HG03039 (cell line): ENCODE measurements at regions not wholly inside any gene's neighbourhood (a gene's known extent, or its start where the extent isn't known, plus 50 kb on each side); places are given as distances from the start of the nearest gene placed in this dataset.

Source experiments
- ATAC-seq: cut with Tn5 transposase; IDR thresholded peaks from one replicate; pipeline ENCODE4 v1.9.1; 2021; ENCODE audit warnings: mild to moderate bottlenecking, moderate library complexity; ENCODE audit not compliant: unreplicated experiment

DNA sequence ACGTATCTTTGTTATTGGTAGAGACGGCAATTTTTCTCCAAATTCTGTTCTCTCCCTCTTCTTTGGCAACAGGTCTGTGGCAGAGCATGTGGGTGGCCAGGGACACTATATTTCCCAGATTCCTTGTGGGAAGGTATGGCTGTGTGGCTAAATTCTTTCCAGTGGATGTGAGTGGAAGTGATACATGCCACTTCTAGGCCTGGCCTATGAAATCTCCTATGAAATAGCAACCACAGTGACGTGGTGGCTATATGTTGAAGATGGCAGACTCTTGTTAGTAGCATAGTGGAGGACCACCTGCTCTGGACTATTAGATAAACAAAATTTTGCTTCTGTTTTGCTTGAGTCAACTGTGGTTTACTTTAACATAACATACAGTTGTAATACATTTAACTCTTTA is 243.3 kb downstream of the IL20RB start:
- no peak for ATAC-seq

DNA sequence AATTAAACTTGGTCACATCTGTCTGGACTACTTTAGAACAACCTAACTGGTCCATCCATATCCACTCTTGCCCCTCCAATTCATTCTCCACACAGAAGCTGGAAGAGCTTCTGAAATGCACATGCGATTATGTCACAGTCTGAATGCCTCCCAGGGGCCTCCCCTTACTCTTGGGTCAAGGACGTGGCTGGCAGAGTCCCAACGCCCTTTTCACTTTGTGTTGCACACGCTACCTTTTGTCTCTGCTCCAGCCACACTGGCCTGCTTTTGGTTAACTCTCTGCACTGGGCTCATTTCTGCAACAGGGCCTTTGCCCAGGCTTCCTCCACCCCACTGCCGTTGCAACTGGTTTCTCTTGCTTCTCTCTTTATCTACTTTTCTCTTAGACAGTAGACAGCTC is 245.2 kb downstream of the IL20RB start:
- ATAC-seq = no peak

DNA sequence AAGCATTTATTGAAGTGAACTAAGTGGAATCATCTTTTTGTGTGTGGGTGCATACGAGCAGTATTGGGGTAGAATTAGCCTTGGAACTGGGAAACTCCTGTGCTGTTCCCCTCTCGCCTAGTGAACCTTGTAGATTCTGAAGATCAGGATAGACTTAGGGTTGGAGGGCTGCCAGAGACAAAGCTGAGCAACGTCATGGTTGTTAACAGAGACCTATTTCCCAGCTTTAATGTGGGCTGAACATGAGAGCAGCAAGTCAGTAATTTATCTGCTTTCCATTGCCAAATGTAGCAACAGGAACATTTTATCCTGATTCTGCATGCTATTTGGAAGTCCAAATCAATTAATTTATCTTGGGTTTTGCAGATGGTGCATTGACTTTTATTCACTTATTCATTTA is 246.6 kb downstream of the IL20RB start:
- ATAC-seq = no peak

DNA sequence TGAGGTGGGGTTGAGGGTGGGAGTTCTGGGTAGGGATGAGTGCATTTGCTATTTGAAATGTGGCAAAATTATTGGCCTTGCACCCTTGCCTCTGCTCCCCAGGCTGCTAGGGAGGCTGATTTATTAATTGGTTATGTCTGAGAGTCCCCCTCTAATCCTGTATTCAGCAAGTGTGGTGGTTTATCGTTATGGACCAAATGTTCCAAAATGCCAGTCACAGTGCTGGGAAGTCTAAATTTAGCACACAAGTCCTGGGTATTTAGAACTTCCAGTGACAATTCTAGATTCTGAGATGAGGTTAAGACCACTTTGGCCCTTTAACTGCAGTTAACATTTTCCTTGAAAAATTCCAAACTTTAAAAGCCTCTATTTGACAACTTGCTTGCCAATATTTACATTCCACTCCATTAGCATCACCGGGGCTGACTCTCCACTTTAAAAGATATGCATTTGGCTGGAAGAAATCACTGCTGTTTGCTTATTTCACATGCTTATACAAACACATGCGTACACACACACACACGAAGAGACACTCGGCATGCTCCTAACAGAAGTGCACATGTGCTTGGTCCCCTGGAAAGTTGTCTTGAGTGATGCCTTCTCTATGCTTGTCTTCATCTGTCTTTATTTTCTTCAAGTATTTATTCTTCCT is 247.7 kb downstream of the IL20RB start:
- no peak for ATAC-seq

DNA sequence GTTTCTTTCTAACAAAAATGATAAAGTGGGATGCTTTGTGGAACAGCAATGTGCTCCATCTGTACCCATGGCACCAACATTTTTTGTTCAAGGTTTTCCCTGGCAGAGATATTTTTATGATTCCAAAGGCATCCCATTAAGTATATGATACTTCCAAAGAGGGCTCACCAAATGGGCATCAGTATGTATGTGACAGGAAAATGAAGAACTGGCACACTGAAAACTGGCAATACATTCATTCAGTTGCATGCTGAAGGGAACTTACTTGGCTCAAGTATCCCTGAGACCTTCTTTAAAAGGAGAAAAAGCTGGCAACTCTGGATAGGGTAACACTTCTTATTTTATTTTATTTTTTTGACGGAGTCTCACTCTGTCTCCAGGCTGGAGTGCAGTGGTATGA is 249.8 kb downstream of the IL20RB start:
- ATAC-seq = no peak

DNA sequence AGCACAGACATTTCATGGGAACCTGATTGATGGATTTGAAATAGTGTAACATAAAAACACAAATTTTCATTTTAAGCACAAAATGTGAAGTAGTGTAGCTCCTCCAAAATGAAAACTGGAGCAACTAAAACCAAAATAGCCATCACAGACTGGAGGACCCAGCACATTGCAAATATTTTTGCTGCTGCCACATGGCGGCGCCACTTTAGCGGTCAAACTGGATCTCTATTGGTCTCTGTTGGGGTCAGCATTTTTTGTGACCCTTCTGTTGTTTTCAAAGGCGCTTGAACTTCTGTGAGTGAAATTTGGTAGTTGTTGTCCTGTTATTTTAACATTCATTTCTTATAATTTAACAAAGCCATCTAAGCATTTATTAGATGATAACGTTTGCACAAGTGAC is 259.9 kb downstream of the IL20RB start:
- no peak for ATAC-seq

DNA sequence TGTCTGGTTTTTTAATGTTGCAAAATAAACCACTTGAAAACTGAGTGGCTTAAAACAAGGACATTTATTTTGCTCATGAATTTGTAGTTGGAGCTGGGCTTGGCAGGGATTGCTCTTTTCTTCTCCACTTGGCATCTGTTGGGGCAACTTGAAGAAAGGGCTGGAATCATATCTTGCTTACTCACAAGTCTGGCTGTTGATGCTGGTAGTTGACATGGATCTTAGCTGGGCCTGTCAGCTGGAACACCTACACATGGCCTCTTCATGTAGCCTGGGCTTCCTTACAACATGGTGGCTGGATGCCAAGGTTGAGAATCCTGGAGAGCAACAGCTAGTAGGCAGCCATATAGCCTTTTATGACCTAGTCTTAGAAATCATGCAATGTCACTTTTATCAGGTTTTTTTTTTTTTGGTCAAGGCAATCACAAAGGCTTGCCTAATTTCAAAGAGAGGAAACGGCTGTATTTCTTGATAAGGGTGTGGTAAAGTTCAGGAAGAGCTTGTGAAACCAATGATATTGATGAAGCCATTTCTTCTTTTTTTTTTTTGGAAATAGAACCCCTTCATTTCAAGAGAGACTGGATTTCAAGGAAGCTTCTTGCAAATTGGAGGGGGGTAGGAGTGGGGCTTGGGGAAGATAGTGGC is 262.1 kb downstream of the IL20RB start:
- no peak for ATAC-seq

DNA sequence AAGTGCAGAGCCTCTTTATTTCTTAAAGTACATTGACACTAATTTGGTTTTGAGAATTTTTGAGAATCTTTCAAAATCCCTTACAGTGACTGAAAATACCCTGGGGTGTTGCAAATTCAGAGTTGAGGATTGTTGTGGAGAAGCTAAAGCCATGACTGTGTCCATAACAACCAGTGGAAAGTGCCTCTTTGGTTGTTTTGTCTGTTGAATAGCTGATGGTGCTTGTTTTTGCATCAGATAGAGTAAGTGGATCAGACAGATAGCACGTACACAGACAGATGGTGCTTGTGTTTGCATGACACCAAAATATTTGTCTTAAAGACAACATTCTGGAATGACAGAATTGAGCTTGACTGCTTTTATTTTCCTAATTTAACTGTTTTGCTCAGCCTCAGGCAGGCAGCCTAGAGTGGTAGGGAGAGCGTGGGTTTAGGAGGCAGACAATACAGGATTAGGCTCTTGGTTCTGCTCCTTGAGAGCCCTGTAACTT is 265.0 kb downstream of the IL20RB start:
- ATAC-seq = no peak

DNA sequence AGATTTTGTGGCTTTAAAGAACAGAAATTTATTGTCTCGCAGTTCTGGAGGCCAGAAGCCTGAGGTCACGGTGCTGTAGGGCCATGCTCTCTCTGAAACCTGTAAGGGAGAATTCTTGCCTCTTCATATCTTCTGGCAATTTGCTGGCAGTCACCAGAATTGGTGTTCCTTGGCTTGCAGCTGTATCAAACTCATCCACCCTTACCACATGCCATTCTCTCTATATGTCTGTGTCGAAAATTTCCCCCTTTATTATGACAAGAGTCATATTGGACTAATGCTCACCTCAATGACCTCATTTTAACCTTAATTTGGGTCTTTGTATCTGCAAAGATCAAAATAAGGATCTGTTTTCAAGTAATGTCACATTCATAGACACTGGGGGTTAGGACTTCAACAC is 266.7 kb downstream of the IL20RB start:
- ATAC-seq = no peak

DNA sequence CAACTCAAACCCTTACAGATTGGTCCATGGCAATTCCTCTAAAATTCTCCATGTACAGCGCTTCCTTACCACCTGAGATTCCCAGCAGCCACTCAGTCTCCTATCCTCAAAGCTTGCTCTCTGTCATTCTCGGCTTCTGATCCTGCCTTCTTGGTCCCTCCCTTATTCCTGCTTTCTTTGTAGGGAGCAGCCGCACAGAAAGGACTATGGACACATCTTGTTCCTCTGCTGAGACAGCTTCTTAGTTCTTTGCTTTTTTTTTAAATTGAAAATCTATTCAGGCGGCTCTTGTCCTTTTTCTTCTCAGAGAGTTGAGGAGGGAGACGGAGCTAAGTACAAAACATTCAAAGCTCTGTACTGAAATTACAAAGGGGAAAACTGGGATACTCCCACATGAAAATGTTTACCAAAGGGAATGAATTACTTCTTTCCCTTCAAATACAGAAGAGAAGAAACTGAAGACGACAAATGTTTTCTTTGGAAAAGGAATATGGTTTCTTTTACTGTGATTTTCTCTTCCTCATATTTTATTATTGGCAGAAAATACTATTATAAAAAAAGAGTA is 285.1 kb downstream of the IL20RB start:
- ATAC-seq = no peak

DNA sequence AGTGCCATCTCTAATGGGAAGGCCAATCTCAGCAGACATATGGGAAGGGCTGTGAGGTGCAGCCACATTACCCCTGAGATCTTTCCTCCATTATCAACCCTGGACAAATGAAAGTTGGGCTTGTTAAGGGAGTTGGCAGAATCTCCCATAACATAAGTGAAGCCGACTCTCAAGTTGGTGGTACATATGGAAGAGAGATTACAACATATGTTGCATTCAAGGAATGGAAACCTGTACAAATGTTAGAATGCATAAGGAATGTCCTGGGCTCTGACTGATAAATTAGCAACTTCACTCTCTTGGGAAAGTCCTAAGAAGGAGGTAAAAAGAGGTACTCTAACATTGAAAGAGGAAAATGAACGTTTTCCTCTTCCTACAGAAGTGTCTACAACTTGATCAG is 288.7 kb downstream of the IL20RB start:
- ATAC-seq = no peak

DNA sequence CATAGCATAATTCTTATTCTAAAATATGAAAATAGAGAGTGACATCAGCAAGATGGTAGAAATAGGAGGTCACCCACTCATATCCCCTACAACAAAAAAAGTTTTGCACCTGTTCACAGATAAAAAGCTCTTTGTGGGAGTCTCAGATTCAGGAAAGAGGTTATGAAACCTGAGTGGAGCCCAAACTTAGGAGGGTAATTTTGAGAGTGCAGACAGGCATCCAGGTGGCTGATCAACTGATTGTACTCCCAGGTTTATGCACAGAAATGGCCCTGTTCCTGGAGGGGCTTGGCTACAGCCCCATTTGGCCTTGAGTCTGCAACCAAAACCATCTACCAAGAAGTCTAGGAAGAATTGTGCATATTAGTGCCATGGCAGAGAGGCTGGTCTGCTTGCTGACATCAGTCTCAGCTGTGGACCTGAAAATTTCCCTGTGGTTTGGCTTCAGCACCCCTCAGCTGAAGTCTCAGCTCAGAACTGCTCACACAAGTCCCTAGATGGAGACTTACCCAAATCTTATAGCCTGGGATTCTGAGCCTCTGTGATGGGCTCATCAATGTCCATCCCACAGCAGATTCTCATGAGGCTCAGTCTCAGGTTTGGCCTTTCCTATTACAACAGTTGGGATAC is 291.6 kb downstream of the IL20RB start:
- ATAC-seq = no peak

DNA sequence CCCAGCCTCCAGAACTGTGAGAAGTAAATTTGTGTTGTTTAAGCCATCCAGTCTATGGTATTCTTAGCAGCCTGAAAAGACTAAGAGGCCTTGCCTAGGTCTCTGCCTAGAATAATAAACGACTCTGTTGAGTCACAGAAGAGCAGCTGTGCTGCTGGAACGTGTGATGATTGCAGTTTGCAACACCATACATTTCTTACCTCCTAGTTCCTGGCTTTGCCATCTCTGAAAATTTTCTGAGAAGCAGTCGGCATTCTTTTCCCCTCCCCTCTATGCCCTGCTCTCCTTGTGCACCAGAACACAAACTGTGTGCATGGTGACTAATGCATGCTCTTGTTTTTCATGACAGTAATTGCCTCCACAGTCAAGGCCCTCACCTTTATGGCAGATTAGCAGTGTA is 301.3 kb downstream of the IL20RB start:
- no peak for ATAC-seq

DNA sequence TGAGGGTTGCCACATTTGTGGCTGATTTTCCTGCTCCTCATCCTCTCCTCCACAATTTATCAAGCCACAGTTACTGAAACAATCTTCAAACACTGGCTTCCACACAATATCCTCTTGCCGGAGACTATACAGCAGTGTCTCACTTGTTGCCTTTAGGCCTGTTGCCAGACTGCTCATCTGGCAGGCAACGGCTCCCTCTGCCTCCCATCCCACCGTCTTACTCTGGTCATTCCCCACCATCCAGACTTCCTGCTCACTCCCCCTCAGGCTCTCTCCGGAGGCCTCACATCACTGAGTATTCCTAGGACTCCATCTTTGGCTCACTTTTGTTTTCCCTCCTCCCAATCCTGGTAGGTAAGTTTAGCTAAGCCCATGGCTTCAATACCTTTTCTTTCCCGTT is 301.9 kb downstream of the IL20RB start:
- no peak for ATAC-seq

DNA sequence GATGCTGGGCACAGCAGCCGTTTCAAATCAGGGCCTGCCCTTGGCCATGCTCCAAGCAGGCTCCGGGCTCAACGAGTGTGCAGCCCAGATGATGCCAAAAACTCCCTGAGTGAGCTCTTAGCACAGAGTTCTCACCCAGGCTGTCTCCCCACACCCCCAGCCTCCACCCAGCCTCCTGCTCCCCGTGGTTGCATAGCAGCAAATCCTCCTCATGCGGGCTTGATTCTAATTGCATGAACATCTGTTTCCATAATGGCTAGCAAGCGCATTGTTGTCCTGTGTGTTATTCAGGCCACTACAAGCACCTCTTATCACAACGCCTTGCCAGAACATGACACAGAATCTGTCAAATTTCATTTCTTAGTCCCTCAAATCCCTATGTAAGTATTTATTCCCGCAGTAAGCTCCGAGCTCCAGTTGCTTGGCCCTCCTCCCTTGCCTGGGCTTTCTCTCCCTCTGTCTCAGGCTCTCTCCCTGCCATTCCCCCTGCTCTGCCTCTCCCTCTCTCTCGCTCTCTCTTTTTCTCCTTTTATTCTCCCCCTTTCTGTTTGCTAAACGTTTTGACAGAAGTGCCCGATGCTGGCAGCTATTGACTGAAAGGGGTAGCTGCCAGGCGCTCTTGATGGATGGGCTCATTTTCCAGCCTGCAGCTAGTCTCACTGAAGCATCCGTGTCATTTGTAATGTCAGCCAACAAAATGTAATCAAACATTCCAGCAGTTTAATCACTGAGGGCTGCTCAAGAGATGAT is 306.5 kb downstream of the IL20RB start:
- no peak for ATAC-seq

DNA sequence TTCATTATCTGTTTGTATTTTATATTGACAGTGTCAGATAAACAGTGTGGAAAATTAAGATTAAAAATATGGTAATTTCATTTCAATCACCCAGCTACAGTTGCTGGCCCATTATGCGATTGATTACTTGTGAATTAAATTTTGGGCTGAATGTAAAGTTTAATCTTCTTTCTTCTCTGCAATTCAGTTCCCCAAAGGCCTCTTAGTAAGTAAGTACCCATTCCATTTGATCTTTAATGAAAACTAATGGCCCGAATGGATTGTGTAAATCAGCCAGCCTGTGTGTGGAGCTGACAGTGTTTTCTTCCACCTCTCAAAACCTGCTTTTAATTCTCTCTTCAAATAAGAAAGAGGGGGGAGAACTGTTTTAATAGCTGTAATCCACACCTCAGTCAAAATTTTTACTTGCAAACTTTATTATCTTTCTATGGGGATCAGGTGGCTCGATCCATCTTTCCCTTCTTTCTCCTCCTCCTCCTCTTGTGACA is 307.1 kb downstream of the IL20RB start:
- ATAC-seq = no peak

DNA sequence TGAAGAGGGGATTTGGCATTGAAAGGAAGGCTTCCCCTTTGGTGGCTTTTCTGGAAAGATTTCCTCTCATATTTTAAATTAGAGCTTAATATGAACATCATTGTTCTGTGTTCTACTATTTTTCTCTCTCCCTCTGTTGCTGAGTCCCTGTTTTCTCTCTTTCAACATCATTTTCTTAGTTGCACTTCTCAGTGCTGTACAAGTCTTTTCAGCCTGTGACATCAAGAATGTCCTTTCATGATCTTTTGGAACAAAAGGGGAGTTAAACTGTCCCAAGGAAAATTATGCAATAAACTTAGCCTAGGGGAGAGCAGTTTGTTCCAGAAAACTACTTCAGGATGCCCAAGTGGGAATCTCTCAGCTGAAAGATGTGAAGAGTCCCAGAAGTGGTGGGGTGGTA is 325.1 kb downstream of the IL20RB start:
- ATAC-seq = no peak

DNA sequence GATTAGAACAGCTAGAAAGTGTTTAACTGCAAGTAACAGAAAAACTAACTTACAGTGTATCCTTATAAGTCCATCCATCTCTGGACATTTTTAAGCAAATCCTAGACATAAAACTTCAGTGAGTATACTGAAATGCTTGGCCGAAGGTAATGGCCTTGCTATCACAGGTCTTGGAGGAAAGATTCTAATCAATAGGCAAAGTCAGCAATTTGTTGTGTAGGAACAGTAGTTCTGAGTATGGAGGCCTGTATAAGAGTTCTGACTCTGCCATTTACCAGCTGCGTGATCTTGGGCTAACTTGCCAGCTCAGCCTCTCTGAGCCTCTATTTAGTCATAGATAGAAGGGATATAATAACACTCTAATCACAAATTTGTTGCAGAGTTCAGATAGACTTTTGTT is 328.1 kb downstream of the IL20RB start:
- ATAC-seq = no peak

DNA sequence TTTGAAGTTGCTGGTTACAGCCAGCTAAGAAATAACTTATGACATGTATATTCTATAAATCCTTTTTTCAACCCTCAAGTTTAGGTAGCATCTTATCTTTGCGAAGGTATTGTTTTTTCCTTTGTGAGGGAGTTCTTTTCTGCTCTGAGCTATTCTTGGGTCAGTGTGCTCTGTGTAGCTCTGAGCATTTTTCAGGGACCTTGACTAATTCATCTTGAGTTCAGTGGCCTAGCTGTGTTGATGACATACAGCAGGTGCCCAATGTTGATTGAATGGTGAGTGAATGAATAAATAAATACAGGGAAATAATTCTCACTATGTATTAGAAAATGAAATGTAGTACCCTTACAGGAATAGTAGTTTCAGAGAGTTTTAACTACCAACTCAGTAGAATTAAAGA is 335.3 kb downstream of the IL20RB start:
- no peak for ATAC-seq

DNA sequence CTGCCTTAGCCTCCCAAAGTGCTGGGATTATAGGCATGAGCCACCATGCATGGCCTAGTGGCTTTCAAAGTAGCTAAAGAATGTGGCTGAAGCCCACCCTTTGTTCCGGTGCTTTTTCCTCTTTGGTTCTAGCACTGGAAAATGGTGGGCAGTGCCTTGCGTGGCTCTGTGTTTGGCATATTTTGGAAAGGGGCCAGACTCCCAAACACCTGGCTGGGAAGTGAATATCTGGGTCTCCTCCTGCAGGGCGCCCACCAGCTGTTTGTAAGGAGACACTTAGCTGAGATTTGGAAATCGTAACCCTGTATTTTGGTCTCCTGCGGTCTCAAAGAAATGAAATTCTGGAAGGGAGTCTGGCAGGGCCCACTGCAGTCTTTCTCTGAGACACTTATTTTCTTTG is 336.4 kb downstream of the IL20RB start:
- no peak for ATAC-seq

DNA sequence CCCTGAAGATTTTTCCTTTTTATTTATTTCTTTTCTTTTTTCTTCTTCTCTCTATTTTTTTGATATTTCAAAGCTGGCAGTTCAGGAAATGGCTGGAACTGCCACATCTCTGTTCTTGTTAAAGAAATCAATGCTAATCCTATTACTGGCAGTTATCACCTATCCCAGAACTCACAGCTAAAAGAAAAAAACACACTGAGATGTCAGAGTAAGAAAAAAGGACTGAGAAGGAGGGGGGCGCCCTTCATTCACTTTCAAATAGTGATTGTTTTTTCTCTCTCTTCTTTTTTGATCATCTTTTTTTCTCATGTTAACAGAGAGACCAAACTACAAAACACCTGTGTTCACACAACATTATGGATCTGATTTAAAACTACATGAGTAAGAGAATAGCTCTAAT is 337.1 kb downstream of the IL20RB start:
- ATAC-seq = no peak
